Esophagus muscularis mucosa (tissue), 3 donors: ENCODE measurements at regions not wholly inside any gene's neighbourhood (a gene's known extent, or its start where the extent isn't known, plus 50 kb on each side); places are given as distances from the start of the nearest gene placed in this dataset.

Source experiments
- CTCF ChIP-seq, 3 experiments: fragments of 200-600 bp in 2 of 3; fragments of 450-650 bp in 1 of 3; sonication (generic) in 2 of 3; IDR thresholded peaks; one replicate each; pipeline ENCODE4 v1.5.1; 2017 to 2019; ENCODE audit warnings: antibody characterized with exemption in 3 of 3, mild to moderate bottlenecking in 2 of 3, moderate library complexity in 1 of 3
- POLR2A ChIP-seq: fragments of 450-650 bp; IDR thresholded peaks from one replicate; pipeline ENCODE4 v1.6.1; 2017; ENCODE audit warnings: antibody characterized with exemption, moderate library complexity, mild to moderate bottlenecking, low read depth
- POLR2AphosphoS5 ChIP-seq, 2 donors: sonication (generic); formaldehyde crosslinking; IDR thresholded peaks; one replicate each; pipeline ENCODE4 v1.6.1; 2017; ENCODE audit warnings: antibody characterized with exemption in 2 of 2

DNA sequence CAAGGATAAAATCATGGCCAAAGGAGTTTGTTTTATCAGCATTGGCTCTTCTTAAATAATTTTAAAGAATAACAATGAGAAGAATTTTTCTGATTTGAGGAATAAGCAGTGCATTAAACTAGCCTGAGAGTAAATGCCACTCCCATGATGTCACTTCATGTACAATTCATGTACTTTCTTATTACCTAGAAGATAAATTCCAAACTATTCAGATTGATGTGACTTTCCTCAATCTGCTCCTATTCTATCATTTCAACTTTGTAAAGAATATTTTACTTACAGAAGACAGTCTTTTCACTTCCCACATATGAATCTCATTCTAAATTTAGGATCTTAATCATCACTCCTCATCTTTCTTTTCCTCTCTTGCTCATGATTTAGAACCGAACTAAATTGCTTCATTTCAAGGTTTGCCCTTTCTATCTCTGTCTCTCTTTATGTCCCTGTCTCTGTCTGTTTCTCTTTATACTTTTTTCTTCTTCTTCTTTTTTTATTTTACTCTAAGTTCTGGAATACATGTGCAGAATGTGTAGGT is 1142.0 kb upstream of the PIK3C3 start:
- TF ChIP-seq CTCF (IDR thresholded peaks at IDR 0.05) (no peak), POLR2AphosphoS5 (IDR thresholded peaks at IDR 0.05) (no peak), POLR2A (no peak)
